ENCODE measurements at regions not wholly inside any gene's neighbourhood (a gene's known extent, or its start where the extent isn't known, plus 50 kb on each side); places are given as distances from the start of the nearest gene placed in this dataset.
A peak's percentile ranks its signal among the peaks of the same experiment; 100 is the strongest.

GRCh38 chr4:35982318-35982717 is 262.0 kb downstream of the ARAP2 start:
- DNase-seq, result no peak

GRCh38 chr4:35986537-35986936 is 257.8 kb downstream of the ARAP2 start:
- DNase-seq, result no peak

- DNase-seq, result no peak
Measured at GRCh38 chr4:35993606-35994005, 250.7 kb downstream of the ARAP2 start.

GRCh38 chr4:36000941-36001557 is 243.3 kb downstream of the ARAP2 start:
- no peak for DNase-seq

GRCh38 chr4:36003051-36003450 is 241.3 kb downstream of the ARAP2 start:
- DNase-seq, result no peak

- no peak for DNase-seq
Measured at GRCh38 chr4:36004204-36004851, 240.0 kb downstream of the ARAP2 start.

- peak; percentile 43 for DNase-seq
Measured at GRCh38 chr4:36006226-36006625, 238.1 kb downstream of the ARAP2 start.

GRCh38 chr4:36010397-36010929 is 233.9 kb downstream of the ARAP2 start:
- no peak for DNase-seq

GRCh38 chr4:36011381-36011780 is 232.9 kb downstream of the ARAP2 start:
- no peak for DNase-seq

- no peak for DNase-seq
Measured at GRCh38 chr4:36012503-36012902, 231.8 kb downstream of the ARAP2 start.

- no peak for DNase-seq
Measured at GRCh38 chr4:36013206-36013605, 231.1 kb downstream of the ARAP2 start.
